Keratinocyte (primary cell): ENCODE measurements at regions not wholly inside any gene's neighbourhood (a gene's known extent, or its start where the extent isn't known, plus 50 kb on each side); places are given as distances from the start of the nearest gene placed in this dataset.

Experiments used
- DNase-seq: peaks from one replicate; pipeline ENCODE4 v3.0.0-alpha.2; 2011; ENCODE audit warnings: low read depth, missing footprints, low spot score
- FAIRE-seq: peaks from 2 replicates; lab custom pipeline; 2011; peaks lifted over from hg19 to GRCh38; lab: Jason Lieb, UNC
- H2AFZ ChIP-seq: 2 replicates; pipeline ENCODE4 v1.6.0; 2012; ENCODE audit warnings: low read length, control low read depth, inconsistent platforms; ENCODE audit not compliant: control insufficient read depth
- H3K27ac ChIP-seq: 2 replicates; pipeline ENCODE4 v1.5.1; 2011; ENCODE audit warnings: low read length; ENCODE audit not compliant: control insufficient read depth, insufficient read depth
- H3K27me3 ChIP-seq: 3 replicates; pipeline ENCODE4 v1.6.0; 2011; ENCODE audit warnings: low read length; ENCODE audit not compliant: control insufficient read depth, insufficient read depth; ENCODE audit errors: extremely low read depth
- H3K36me3 ChIP-seq, 2 experiments: 2 replicates in 1 of 2; 3 replicates in 1 of 2; pipeline ENCODE4 v1.5.1; 2011; ENCODE audit warnings: low read length in 2 of 2, mild to moderate bottlenecking in 1 of 2; ENCODE audit not compliant: control insufficient read depth in 2 of 2, insufficient read depth in 2 of 2; ENCODE audit errors: extremely low read depth in 1 of 2
- H3K4me1 ChIP-seq: 3 replicates; pipeline ENCODE4 v1.5.1; 2011; ENCODE audit warnings: low read length; ENCODE audit not compliant: control insufficient read depth, insufficient read depth; ENCODE audit errors: extremely low read depth
- H3K4me2 ChIP-seq: 3 replicates; pipeline ENCODE4 v1.6.0; 2011; ENCODE audit warnings: low read depth, low read length; ENCODE audit not compliant: control insufficient read depth, insufficient read depth; ENCODE audit errors: extremely low read depth
- H3K4me3 ChIP-seq, 3 experiments: fragments of 200-600 bp in 1 of 3; sonication (generic) in 1 of 3; 2 replicates in 2 of 3; 3 replicates in 1 of 3; pipeline ENCODE4 v1.5.1; 2011 to 2016; ENCODE audit warnings: low read length in 3 of 3, mild to moderate bottlenecking in 3 of 3, control low read depth in 2 of 3, inconsistent platforms in 1 of 3, low read depth in 1 of 3, mixed read lengths in 1 of 3, mixed run types in 1 of 3, moderate library complexity in 1 of 3; ENCODE audit not compliant: control insufficient read depth in 2 of 3, insufficient read depth in 2 of 3; ENCODE audit errors: extremely low read depth in 1 of 3
- H3K79me2 ChIP-seq: 2 replicates; pipeline ENCODE4 v1.6.0; 2012; ENCODE audit warnings: low read length; ENCODE audit not compliant: control insufficient read depth, insufficient read depth
- H3K9ac ChIP-seq: 3 replicates; pipeline ENCODE4 v1.6.0; 2011; ENCODE audit warnings: low read length; ENCODE audit not compliant: control insufficient read depth, insufficient read depth; ENCODE audit errors: extremely low read depth
- H3K9me1 ChIP-seq: 3 replicates; pipeline ENCODE4 v1.6.0; 2011; ENCODE audit warnings: low read length; ENCODE audit not compliant: control insufficient read depth, insufficient read depth; ENCODE audit errors: extremely low read depth
- H3K9me3 ChIP-seq: 2 replicates; pipeline ENCODE4 v1.5.1; 2012; ENCODE audit warnings: low read depth, low read length; ENCODE audit not compliant: control insufficient read depth
- H4K20me1 ChIP-seq: 3 replicates; pipeline ENCODE4 v1.6.0; 2011; ENCODE audit warnings: low read length; ENCODE audit not compliant: control insufficient read depth, insufficient read depth; ENCODE audit errors: extremely low read depth
- CTCF ChIP-seq, 3 experiments: IDR thresholded peaks in 1 of 3; conservative IDR thresholded peaks in 1 of 3; optimal IDR thresholded peaks in 1 of 3; 2 replicates in 2 of 3; 3 replicates in 1 of 3; pipeline versions ENCODE3 to v1.5.1; 2011; ENCODE audit warnings: low read length in 3 of 3, mild to moderate bottlenecking in 3 of 3, moderate library complexity in 2 of 3, control low read depth in 1 of 3, inconsistent platforms in 1 of 3; ENCODE audit not compliant: insufficient read depth in 2 of 3; ENCODE audit errors: extremely low read depth in 1 of 3
- EZH2 ChIP-seq: IDR thresholded peaks from one replicate; pipeline ENCODE4 v1.6.1; 2012; ENCODE audit warnings: inconsistent platforms, mild to moderate bottlenecking, low read length, moderate library complexity
- dilution Hi-C: fragments of 300-500 bp; cut with MboI; formaldehyde crosslinking; loops from one replicate; pipeline ENCODE4 v1.7.0; 2020; ENCODE audit warnings: low sequenced_read_pairs; ENCODE audit not compliant: extremely low pct_ligation_motif_present

GRCh38 chrX:10949541-10949940 is 161.6 kb upstream of the HCCS start:
- no peak overlapping the region for H3K4me2 ChIP-seq
- no peaks in the 10 kb centered on the region for H3K27me3 ChIP-seq
- no peak for TF ChIP-seq CTCF (optimal IDR thresholded peaks at IDR 0.05 in 1 of 3, IDR thresholded peaks at IDR 0.05 in 1 of 3, conservative IDR thresholded peaks at IDR 0.05 in 1 of 3; ENCODE audit: extremely low read depth in 1 of 3, insufficient read depth in 2 of 3, low read length in 3 of 3)
- no peak for TF ChIP-seq EZH2
- no peaks in the 10 kb centered on the region for H3K9me1 ChIP-seq
- H3K9ac ChIP-seq, result no peak overlapping the region
- H3K4me3 ChIP-seq, result no peak overlapping the region
- H3K79me2 ChIP-seq, result no peaks in the 10 kb centered on the region
- no peak overlapping the region for H3K27ac ChIP-seq
- H3K4me1 ChIP-seq, result peaks cover 3% of the 10 kb centered on the region
- FAIRE-seq, result no peak
- no peak for DNase-seq
- no peaks in the 10 kb centered on the region for H3K9me3 ChIP-seq
- no peaks in the 10 kb centered on the region for H3K36me3 ChIP-seq
- H2AFZ ChIP-seq, result no peak overlapping the region
- dilution Hi-C loops, result no loop called here
- no peaks in the 10 kb centered on the region for H4K20me1 ChIP-seq

- no peak overlapping the region for H3K4me2 ChIP-seq
- H3K9me1 ChIP-seq, result no peaks in the 10 kb centered on the region
- H3K27ac ChIP-seq, result no peak overlapping the region
- TF ChIP-seq CTCF (optimal IDR thresholded peaks at IDR 0.05 in 1 of 3, IDR thresholded peaks at IDR 0.05 in 1 of 3, conservative IDR thresholded peaks at IDR 0.05 in 1 of 3; ENCODE audit: extremely low read depth in 1 of 3, insufficient read depth in 2 of 3, low read length in 3 of 3) (no peak), EZH2 (no peak)
- dilution Hi-C loops, result no loop called here
- no peak overlapping the region for H3K9ac ChIP-seq
- no peaks in the 10 kb centered on the region for H3K27me3 ChIP-seq
- no peak for FAIRE-seq
- no peaks in the 10 kb centered on the region for H3K36me3 ChIP-seq
- H3K79me2 ChIP-seq, result no peaks in the 10 kb centered on the region
- no peaks in the 10 kb centered on the region for H3K4me1 ChIP-seq
- H3K4me3 ChIP-seq, result no peak overlapping the region
- DNase-seq, result no peak
- H3K9me3 ChIP-seq, result no peaks in the 10 kb centered on the region
- H2AFZ ChIP-seq, result no peak overlapping the region
- H4K20me1 ChIP-seq, result no peaks in the 10 kb centered on the region
Observed at GRCh38 chrX:10952619-10953018, 158.5 kb upstream of the HCCS start.
